ENCODE measurements at regions not wholly inside any gene's neighbourhood (a gene's known extent, or its start where the extent isn't known, plus 50 kb on each side); places are given as distances from the start of the nearest gene placed in this dataset.

DNA sequence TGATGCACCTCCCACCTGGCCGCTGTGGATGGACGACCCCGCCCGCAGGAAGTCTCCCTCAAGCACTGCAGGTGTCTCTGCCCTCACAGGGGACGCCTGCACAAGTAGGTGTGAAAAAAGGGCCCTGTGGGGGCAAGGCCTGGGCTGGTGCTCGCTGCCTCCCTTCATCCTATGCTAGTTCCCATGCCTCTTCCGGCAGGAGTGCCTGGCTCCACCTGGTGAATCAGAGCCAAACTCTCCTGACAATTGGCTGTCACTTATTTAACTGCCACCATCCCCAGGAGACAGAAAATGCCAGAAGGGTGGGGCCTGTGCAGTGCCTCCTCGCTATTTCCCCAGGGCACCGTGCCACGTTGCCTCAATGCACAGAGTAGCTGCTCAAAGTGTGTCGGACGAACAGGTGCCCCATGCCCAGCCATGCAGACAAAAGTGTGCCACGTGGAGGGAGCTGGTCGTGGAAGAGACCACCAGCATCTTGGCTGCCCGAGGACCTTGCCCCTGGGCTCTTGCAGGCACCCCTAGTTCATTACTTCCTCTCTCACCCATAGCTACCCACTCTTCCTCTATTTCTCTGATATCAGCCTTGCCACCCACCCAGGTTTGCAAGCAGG lies 170.7 kb downstream of the SEC14L1 start:
- Histone ChIP-seq H3K27me3 (no peaks in the 10 kb centered on the region), H3K4me1 (ENCODE audit: insufficient read depth) (peaks cover 32% of the 10 kb centered on the region), H3K27ac (peak overlapping the region in 1 of 2 donors; percentile 61), H3K36me3 (no peaks in the 10 kb centered on the region), H3K9me3 (no peaks in the 10 kb centered on the region), H3K4me3 (no peak overlapping the region)
- peak in 3 of 5 donors; percentile 14 to 54 (median 50) for DNase-seq
- 82 to 90% (median 89%) methylated on average over 15 of the region's 15 CpGs for WGBS, 3 donors
- intact Hi-C loops (cut with DNase I): no loop called here
- TF ChIP-seq POLR2A (IDR thresholded peaks at IDR 0.05): no peak
- TF ChIP-seq EP300 (IDR thresholded peaks at IDR 0.05): no peak
- TF ChIP-seq, protein P1, sequence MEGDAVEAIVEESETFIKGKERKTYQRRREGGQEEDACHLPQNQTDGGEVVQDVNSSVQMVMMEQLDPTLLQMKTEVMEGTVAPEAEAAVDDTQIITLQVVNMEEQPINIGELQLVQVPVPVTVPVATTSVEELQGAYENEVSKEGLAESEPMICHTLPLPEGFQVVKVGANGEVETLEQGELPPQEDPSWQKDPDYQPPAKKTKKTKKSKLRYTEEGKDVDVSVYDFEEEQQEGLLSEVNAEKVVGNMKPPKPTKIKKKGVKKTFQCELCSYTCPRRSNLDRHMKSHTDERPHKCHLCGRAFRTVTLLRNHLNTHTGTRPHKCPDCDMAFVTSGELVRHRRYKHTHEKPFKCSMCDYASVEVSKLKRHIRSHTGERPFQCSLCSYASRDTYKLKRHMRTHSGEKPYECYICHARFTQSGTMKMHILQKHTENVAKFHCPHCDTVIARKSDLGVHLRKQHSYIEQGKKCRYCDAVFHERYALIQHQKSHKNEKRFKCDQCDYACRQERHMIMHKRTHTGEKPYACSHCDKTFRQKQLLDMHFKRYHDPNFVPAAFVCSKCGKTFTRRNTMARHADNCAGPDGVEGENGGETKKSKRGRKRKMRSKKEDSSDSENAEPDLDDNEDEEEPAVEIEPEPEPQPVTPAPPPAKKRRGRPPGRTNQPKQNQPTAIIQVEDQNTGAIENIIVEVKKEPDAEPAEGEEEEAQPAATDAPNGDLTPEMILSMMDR (IDR thresholded peaks at IDR 0.05): no peak

DNA sequence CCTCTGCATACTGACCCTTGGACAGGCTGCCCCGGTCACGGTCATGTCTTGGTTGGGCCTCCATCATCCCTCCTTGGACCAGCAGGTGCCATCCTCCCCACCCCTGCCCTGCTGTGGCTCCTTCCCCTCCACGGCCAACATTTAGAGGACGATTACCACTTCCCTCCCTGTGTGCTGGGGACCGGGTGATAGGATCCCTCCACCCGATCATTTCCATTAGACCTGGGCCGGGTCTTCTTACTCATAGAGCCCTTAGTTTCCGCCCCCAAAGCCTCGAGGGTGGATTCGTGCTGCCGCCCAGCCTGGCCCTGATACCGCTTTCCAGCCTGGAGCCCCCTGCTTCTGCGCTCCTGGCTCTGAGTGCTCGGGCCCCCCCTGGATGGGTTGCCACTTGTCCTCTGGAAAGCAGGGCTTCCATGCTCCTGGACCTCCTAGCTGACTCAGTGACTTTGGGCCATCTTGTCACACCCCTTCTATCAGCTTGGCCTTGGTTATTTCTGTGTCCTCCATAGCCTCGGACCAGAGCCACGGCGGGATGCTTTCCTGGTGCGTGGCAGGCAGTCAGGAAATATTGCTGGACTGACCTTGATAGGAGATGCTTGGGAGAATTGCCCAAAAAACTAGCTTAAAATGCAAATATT lies 171.4 kb downstream of the SEC14L1 start:
- intact Hi-C loops (cut with DNase I): no loop called here
- H3K9me3 ChIP-seq: no peaks in the 10 kb centered on the region
- H3K27ac ChIP-seq: peak overlapping the region; percentile 11 to 61
- peaks cover 35% of the 10 kb centered on the region for H3K4me1 ChIP-seq (ENCODE audit: insufficient read depth)
- H3K27me3 ChIP-seq: no peaks in the 10 kb centered on the region
- H3K36me3 ChIP-seq: no peaks in the 10 kb centered on the region
- TF ChIP-seq, protein P1 (IDR thresholded peaks at IDR 0.05): no peak
- no peak for TF ChIP-seq EP300 (IDR thresholded peaks at IDR 0.05)
- no peak for TF ChIP-seq POLR2A (IDR thresholded peaks at IDR 0.05)
- peak; percentile 67 to 80 (median 69) for DNase-seq
- H3K4me3 ChIP-seq: no peak overlapping the region
- WGBS, 3 donors: 15 to 37% (median 33%) methylated on average over 18 of the region's 18 CpGs

DNA sequence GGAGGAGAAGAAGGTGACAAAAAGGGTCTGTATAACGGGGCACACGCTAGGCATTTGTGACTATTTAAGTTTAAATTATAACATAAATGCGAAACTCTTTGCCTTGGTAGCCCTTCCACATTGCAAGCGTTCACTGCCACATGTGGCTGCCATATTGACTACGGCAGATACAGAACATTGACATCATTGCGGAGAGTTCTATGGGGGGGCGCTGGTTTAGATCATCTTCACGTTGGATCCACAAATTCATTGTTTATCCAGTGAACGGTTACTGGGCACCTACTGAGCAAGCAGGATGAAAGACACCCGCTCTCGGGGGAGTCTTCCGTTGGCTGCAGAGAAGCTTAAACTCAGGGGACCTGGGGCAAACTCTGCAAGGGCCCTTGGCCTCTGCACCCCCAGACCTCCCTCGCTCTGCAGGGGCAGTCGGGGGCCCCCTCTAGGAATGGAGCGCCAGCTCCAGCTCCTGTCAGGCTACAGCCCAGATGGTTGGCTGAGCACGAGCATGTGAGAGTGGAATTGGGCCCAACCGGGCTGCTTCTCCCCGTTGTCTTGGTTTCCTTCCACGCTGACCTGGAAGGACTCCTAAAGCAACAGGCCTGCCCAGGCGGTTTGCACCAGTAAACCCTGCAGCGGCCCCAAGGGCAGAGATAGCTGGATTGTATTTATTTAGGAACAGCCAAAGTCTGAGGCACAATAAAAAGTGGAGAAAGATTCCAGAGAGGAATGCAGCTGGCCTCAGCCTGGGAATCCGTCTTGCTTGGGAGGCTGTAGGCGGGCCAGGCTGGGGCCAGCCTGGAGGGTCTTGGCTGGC lies 172.2 kb downstream of the SEC14L1 start:
- peak; percentile 10 for TF ChIP-seq POLR2A (IDR thresholded peaks at IDR 0.05)
- no peak for TF ChIP-seq EP300 (IDR thresholded peaks at IDR 0.05)
- 8 to 18% (median 10%) methylated on average over 22 to 23 of the region's 23 CpGs for WGBS, 3 donors
- H3K27ac ChIP-seq: peak overlapping the region in 1 of 2 donors; percentile 61
- no peaks in the 10 kb centered on the region for H3K9me3 ChIP-seq
- peaks cover 35% of the 10 kb centered on the region for H3K4me1 ChIP-seq (ENCODE audit: insufficient read depth)
- no peak overlapping the region for H3K4me3 ChIP-seq
- no peaks in the 10 kb centered on the region for H3K36me3 ChIP-seq
- intact Hi-C loops (cut with DNase I): no loop called here
- DNase-seq: peak; percentile 85 to 90 (median 86)
- no peaks in the 10 kb centered on the region for H3K27me3 ChIP-seq

- no peaks in the 10 kb centered on the region for H3K9me3 ChIP-seq
- peaks cover 35% of the 10 kb centered on the region for H3K4me1 ChIP-seq (ENCODE audit: insufficient read depth)
- 64 to 74% (median 70%) methylated on average over 6 to 7 of the region's 7 CpGs for WGBS, 3 donors
- no peaks in the 10 kb centered on the region for H3K27me3 ChIP-seq
- intact Hi-C loops (cut with DNase I): no loop called here
- TF ChIP-seq EP300 (IDR thresholded peaks at IDR 0.05) (no peak), POLR2A (IDR thresholded peaks at IDR 0.05) (no peak)
- TF ChIP-seq, protein P1 (IDR thresholded peaks at IDR 0.05): no peak
- peak overlapping the region in 1 of 2 donors; percentile 61 for H3K27ac ChIP-seq
- no peak overlapping the region for H3K4me3 ChIP-seq
- DNase-seq: no peak
- no peaks in the 10 kb centered on the region for H3K36me3 ChIP-seq
Measured at GRCh38 chr17:77313831-77314230, 173.1 kb downstream of the SEC14L1 start.
